ENCODE measurements at regions not wholly inside any gene's neighbourhood (a gene's known extent, or its start where the extent isn't known, plus 50 kb on each side); places are given as distances from the start of the nearest gene placed in this dataset.

DNA sequence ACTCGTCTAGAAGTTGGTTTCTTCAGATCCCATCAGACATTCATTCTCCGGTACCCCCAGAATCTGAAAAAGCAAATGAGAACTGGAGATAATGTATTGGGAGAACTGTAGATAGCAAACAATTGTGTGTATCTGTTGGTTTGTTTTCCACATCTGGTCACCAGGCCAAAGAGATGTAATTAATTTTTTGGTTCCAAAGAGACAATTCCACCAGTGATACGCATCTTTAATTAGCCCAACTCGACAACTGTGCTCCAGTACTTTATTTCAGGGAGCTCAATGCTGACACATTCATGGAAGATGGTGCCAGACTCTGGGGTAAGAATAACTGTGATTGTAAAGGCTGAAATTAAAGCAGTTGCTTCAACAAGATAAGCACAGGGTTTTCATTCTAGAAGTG is 74.5 kb downstream of the NPTX2 start:
- H3K27me3 Mint-ChIP-seq (ENCODE audit: insufficient read depth, low read depth, poor library complexity), result peaks cover 4% of the 10 kb centered on the region
- Histone ChIP-seq H3K4me3 (no peak overlapping the region), H3K4me2 (no peak overlapping the region), H3K4me1 (ENCODE audit: insufficient read depth) (no peaks in the 10 kb centered on the region), H3K27me3 (ENCODE audit: insufficient read depth) (no peaks in the 10 kb centered on the region), H3F3A (replicated peaks; ENCODE audit: low read depth) (no peaks in the 10 kb centered on the region), H3K79me2 (replicated peaks; ENCODE audit: insufficient read depth) (no peaks in the 10 kb centered on the region), H3K27ac (ENCODE audit: low read depth) (no peak overlapping the region), H4K20me1 (replicated peaks; ENCODE audit: insufficient read depth) (no peaks in the 10 kb centered on the region), H3K9me2 (ENCODE audit: insufficient read depth) (no peaks in the 10 kb centered on the region), H2AFZ (no peak overlapping the region), H3K36me3 (ENCODE audit: insufficient read depth) (no peaks in the 10 kb centered on the region)
- H3K27ac Mint-ChIP-seq, result no peak overlapping the region
- H3K36me3 Mint-ChIP-seq (ENCODE audit: low read depth), result peaks cover 19% of the 10 kb centered on the region
- ATAC-seq, result no peak
- no peak for DNase-seq (ENCODE audit: low spot score)
- H3K9me3 Mint-ChIP-seq, result peaks cover 71% of the 10 kb centered on the region
- H3K4me3 Mint-ChIP-seq, result no peak overlapping the region
- no peaks in the 10 kb centered on the region; the same call in 2 of the 3 replicates for H3K4me1 Mint-ChIP-seq
- TF ChIP-seq POLR2AphosphoS5 (IDR thresholded peaks at IDR 0.05; ENCODE audit: low read depth), result no peak
- TF ChIP-seq, protein P1, sequence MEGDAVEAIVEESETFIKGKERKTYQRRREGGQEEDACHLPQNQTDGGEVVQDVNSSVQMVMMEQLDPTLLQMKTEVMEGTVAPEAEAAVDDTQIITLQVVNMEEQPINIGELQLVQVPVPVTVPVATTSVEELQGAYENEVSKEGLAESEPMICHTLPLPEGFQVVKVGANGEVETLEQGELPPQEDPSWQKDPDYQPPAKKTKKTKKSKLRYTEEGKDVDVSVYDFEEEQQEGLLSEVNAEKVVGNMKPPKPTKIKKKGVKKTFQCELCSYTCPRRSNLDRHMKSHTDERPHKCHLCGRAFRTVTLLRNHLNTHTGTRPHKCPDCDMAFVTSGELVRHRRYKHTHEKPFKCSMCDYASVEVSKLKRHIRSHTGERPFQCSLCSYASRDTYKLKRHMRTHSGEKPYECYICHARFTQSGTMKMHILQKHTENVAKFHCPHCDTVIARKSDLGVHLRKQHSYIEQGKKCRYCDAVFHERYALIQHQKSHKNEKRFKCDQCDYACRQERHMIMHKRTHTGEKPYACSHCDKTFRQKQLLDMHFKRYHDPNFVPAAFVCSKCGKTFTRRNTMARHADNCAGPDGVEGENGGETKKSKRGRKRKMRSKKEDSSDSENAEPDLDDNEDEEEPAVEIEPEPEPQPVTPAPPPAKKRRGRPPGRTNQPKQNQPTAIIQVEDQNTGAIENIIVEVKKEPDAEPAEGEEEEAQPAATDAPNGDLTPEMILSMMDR (conservative IDR thresholded peaks at IDR 0.05; ENCODE audit: low read depth in 2 of 2), result no peak
- TF ChIP-seq, protein P2, sequence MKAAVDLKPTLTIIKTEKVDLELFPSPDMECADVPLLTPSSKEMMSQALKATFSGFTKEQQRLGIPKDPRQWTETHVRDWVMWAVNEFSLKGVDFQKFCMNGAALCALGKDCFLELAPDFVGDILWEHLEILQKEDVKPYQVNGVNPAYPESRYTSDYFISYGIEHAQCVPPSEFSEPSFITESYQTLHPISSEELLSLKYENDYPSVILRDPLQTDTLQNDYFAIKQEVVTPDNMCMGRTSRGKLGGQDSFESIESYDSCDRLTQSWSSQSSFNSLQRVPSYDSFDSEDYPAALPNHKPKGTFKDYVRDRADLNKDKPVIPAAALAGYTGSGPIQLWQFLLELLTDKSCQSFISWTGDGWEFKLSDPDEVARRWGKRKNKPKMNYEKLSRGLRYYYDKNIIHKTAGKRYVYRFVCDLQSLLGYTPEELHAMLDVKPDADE (IDR thresholded peaks at IDR 0.05), result no peak
- TF ChIP-seq, protein P3, sequence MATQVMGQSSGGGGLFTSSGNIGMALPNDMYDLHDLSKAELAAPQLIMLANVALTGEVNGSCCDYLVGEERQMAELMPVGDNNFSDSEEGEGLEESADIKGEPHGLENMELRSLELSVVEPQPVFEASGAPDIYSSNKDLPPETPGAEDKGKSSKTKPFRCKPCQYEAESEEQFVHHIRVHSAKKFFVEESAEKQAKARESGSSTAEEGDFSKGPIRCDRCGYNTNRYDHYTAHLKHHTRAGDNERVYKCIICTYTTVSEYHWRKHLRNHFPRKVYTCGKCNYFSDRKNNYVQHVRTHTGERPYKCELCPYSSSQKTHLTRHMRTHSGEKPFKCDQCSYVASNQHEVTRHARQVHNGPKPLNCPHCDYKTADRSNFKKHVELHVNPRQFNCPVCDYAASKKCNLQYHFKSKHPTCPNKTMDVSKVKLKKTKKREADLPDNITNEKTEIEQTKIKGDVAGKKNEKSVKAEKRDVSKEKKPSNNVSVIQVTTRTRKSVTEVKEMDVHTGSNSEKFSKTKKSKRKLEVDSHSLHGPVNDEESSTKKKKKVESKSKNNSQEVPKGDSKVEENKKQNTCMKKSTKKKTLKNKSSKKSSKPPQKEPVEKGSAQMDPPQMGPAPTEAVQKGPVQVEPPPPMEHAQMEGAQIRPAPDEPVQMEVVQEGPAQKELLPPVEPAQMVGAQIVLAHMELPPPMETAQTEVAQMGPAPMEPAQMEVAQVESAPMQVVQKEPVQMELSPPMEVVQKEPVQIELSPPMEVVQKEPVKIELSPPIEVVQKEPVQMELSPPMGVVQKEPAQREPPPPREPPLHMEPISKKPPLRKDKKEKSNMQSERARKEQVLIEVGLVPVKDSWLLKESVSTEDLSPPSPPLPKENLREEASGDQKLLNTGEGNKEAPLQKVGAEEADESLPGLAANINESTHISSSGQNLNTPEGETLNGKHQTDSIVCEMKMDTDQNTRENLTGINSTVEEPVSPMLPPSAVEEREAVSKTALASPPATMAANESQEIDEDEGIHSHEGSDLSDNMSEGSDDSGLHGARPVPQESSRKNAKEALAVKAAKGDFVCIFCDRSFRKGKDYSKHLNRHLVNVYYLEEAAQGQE (IDR thresholded peaks at IDR 0.05; ENCODE audit: unreplicated experiment), result no peak
- TF ChIP-seq EZH2phosphoT487 (IDR thresholded peaks at IDR 0.05; ENCODE audit: unreplicated experiment), result no peak
- no peak for TF ChIP-seq STAT1 (IDR thresholded peaks at IDR 0.05; ENCODE audit: unreplicated experiment)
- TF ChIP-seq ZNF114 (CRISPR knock-in tag; IDR thresholded peaks at IDR 0.05), result no peak
- TF ChIP-seq EZH2 (IDR thresholded peaks at IDR 0.05; ENCODE audit: low read depth, unreplicated experiment), result no peak
- TF ChIP-seq NANOG (IDR thresholded peaks at IDR 0.05; ENCODE audit: borderline replicate concordance), result no peak
- TF ChIP-seq CREB1 (CRISPR knock-in tag; IDR thresholded peaks at IDR 0.05; ENCODE audit: low read depth), result no peak
- no peak for TF ChIP-seq ZNF331 (CRISPR knock-in tag; IDR thresholded peaks at IDR 0.05; ENCODE audit: low read depth)
- TF ChIP-seq, protein P4, sequence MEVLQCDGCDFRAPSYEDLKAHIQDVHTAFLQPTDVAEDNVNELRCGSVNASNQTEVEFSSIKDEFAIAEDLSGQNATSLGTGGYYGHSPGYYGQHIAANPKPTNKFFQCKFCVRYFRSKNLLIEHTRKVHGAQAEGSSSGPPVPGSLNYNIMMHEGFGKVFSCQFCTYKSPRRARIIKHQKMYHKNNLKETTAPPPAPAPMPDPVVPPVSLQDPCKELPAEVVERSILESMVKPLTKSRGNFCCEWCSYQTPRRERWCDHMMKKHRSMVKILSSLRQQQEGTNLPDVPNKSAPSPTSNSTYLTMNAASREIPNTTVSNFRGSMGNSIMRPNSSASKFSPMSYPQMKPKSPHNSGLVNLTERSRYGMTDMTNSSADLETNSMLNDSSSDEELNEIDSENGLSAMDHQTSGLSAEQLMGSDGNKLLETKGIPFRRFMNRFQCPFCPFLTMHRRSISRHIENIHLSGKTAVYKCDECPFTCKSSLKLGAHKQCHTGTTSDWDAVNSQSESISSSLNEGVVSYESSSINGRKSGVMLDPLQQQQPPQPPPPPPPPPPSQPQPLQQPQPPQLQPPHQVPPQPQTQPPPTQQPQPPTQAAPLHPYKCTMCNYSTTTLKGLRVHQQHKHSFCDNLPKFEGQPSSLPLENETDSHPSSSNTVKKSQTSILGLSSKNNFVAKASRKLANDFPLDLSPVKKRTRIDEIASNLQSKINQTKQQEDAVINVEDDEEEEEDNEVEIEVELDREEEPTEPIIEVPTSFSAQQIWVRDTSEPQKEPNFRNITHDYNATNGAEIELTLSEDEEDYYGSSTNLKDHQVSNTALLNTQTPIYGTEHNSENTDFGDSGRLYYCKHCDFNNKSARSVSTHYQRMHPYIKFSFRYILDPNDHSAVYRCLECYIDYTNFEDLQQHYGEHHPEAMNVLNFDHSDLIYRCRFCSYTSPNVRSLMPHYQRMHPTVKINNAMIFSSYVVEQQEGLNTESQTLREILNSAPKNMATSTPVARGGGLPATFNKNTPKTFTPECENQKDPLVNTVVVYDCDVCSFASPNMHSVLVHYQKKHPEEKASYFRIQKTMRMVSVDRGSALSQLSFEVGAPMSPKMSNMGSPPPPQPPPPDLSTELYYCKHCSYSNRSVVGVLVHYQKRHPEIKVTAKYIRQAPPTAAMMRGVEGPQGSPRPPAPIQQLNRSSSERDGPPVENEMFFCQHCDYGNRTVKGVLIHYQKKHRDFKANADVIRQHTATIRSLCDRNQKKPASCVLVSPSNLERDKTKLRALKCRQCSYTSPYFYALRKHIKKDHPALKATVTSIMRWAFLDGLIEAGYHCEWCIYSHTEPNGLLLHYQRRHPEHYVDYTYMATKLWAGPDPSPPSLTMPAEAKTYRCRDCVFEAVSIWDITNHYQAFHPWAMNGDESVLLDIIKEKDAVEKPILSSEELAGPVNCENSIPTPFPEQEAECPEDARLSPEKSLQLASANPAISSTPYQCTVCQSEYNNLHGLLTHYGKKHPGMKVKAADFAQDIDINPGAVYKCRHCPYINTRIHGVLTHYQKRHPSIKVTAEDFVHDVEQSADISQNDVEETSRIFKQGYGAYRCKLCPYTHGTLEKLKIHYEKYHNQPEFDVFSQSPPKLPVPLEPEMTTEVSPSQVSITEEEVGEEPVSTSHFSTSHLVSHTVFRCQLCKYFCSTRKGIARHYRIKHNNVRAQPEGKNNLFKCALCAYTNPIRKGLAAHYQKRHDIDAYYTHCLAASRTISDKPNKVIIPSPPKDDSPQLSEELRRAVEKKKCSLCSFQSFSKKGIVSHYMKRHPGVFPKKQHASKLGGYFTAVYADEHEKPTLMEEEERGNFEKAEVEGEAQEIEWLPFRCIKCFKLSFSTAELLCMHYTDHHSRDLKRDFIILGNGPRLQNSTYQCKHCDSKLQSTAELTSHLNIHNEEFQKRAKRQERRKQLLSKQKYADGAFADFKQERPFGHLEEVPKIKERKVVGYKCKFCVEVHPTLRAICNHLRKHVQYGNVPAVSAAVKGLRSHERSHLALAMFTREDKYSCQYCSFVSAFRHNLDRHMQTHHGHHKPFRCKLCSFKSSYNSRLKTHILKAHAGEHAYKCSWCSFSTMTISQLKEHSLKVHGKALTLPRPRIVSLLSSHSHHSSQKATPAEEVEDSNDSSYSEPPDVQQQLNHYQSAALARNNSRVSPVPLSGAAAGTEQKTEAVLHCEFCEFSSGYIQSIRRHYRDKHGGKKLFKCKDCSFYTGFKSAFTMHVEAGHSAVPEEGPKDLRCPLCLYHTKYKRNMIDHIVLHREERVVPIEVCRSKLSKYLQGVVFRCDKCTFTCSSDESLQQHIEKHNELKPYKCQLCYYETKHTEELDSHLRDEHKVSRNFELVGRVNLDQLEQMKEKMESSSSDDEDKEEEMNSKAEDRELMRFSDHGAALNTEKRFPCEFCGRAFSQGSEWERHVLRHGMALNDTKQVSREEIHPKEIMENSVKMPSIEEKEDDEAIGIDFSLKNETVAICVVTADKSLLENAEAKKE (CRISPR knock-in tag; IDR thresholded peaks at IDR 0.05), result no peak
- TF ChIP-seq JUNB (IDR thresholded peaks at IDR 0.05; ENCODE audit: unreplicated experiment), result no peak
